H9 (cell line): ENCODE measurements at regions not wholly inside any gene's neighbourhood (a gene's known extent, or its start where the extent isn't known, plus 50 kb on each side); places are given as distances from the start of the nearest gene placed in this dataset.

ENCODE experiments used
- DNase-seq: peaks from one replicate; pipeline ENCODE4 v3.0.0-alpha.2; 2017
- H2AFZ ChIP-seq: one replicate; pipeline ENCODE4 v1.6.1; 2013; ENCODE audit warnings: mild to moderate bottlenecking, low read length, control low read depth, moderate library complexity
- H2AK5ac ChIP-seq: 2 replicates; pipeline ENCODE4 v1.6.1; 2013; ENCODE audit warnings: low read length, control low read depth, mixed read lengths; ENCODE audit not compliant: insufficient read length
- H2BK120ac ChIP-seq: one replicate; pipeline ENCODE4 v1.6.1; 2013; ENCODE audit warnings: low read depth, mild to moderate bottlenecking, low read length, control low read depth, inconsistent platforms; ENCODE audit not compliant: poor library complexity, severe bottlenecking
- H2BK12ac ChIP-seq: 2 replicates; pipeline ENCODE4 v1.6.1; 2013; ENCODE audit warnings: low read length, control low read depth, mixed read lengths, low read depth; ENCODE audit not compliant: insufficient read length
- H2BK15ac ChIP-seq: 2 replicates; pipeline ENCODE4 v1.6.1; 2013; ENCODE audit warnings: low read depth, low read length, control low read depth
- H2BK20ac ChIP-seq: one replicate; pipeline ENCODE4 v1.6.1; 2013; ENCODE audit warnings: low read depth, mild to moderate bottlenecking, low read length, control low read depth, inconsistent platforms; ENCODE audit not compliant: poor library complexity, severe bottlenecking
- H2BK5ac ChIP-seq: 2 replicates; pipeline ENCODE4 v1.6.1; 2013; ENCODE audit warnings: low read length, control low read depth, mixed read lengths; ENCODE audit not compliant: insufficient read length
- H3K14ac ChIP-seq: 2 replicates; pipeline ENCODE4 v1.6.1; 2013; ENCODE audit warnings: low read length, control low read depth; ENCODE audit not compliant: insufficient read depth
- H3K18ac ChIP-seq: 2 replicates; pipeline ENCODE4 v1.6.1; 2013; ENCODE audit warnings: low read depth, mild to moderate bottlenecking, mixed read lengths, low read length, control low read depth; ENCODE audit not compliant: insufficient read length
- H3K23ac ChIP-seq: 2 replicates; pipeline ENCODE4 v1.6.1; 2013; ENCODE audit warnings: low read length, control low read depth, mixed read lengths, low read depth; ENCODE audit not compliant: insufficient read length
- H3K23me2 ChIP-seq: 2 replicates; pipeline ENCODE4 v1.6.1; 2013; ENCODE audit warnings: low read depth, mild to moderate bottlenecking, mixed read lengths, low read length, control low read depth; ENCODE audit not compliant: insufficient read length, poor library complexity, severe bottlenecking
- H3K27ac ChIP-seq: 2 replicates; pipeline ENCODE4 v1.5.1; 2013; ENCODE audit warnings: low read length, control low read depth, mixed read lengths, low read depth; ENCODE audit not compliant: insufficient read length
- H3K27me3 ChIP-seq: 2 replicates; pipeline ENCODE4 v1.6.1; 2013; ENCODE audit warnings: low read length, control low read depth, inconsistent platforms; ENCODE audit not compliant: insufficient read depth
- H3K4ac ChIP-seq: 2 replicates; pipeline ENCODE4 v1.6.1; 2013; ENCODE audit warnings: low read depth, mild to moderate bottlenecking, control low read depth, inconsistent platforms, low read length, moderate library complexity
- H3K4me1 ChIP-seq: 2 replicates; pipeline ENCODE4 v1.6.1; 2013; ENCODE audit warnings: low read length, control low read depth, inconsistent platforms; ENCODE audit not compliant: insufficient read depth
- H3K4me2 ChIP-seq: 2 replicates; pipeline ENCODE4 v1.6.1; 2013; ENCODE audit warnings: low read length, control low read depth, mixed read lengths; ENCODE audit not compliant: insufficient read length, insufficient read depth
- H3K56ac ChIP-seq: 2 replicates; pipeline ENCODE4 v1.6.1; 2013; ENCODE audit warnings: low read depth, mild to moderate bottlenecking, mixed read lengths, low read length, control low read depth; ENCODE audit not compliant: insufficient read length
- H3K79me1 ChIP-seq: 2 replicates; pipeline ENCODE4 v1.6.1; 2013; ENCODE audit warnings: low read depth, mild to moderate bottlenecking, moderate library complexity, low read length, control low read depth, inconsistent platforms; ENCODE audit not compliant: insufficient read depth, poor library complexity, severe bottlenecking
- H3K79me2 ChIP-seq: 2 replicates; pipeline ENCODE4 v1.6.1; 2013; ENCODE audit warnings: low read length, control low read depth, inconsistent platforms; ENCODE audit not compliant: insufficient read depth
- H3K9ac ChIP-seq: 2 replicates; pipeline ENCODE4 v1.6.1; 2013; ENCODE audit warnings: low read length, control low read depth, mixed read lengths; ENCODE audit not compliant: insufficient read length; ENCODE audit errors: extremely low read depth
- H3K9me3 ChIP-seq: one replicate; pipeline ENCODE4 v1.6.1; 2013; ENCODE audit warnings: low read depth, low read length, inconsistent platforms; ENCODE audit not compliant: control insufficient read depth
- H3T11ph ChIP-seq: one replicate; pipeline ENCODE4 v1.6.1; 2013; ENCODE audit warnings: mild to moderate bottlenecking, low read length, control low read depth, inconsistent platforms
- H4K20me1 ChIP-seq: one replicate; pipeline ENCODE4 v1.6.1; 2013; ENCODE audit not compliant: control insufficient read depth, insufficient read length, insufficient read depth
- H4K5ac ChIP-seq: 2 replicates; pipeline ENCODE4 v1.6.1; 2013; ENCODE audit warnings: low read depth, mild to moderate bottlenecking, mixed read lengths, low read length, control low read depth; ENCODE audit not compliant: insufficient read length
- H4K8ac ChIP-seq: replicated peaks from 2 replicates; pipeline ENCODE4 v1.6.1; 2013; ENCODE audit warnings: low read length, control low read depth, mixed read lengths, low read depth; ENCODE audit not compliant: insufficient read length
- H4K91ac ChIP-seq: 2 replicates; pipeline ENCODE4 v1.6.1; 2013; ENCODE audit warnings: low read depth, mild to moderate bottlenecking, moderate library complexity, mixed read lengths, low read length, control low read depth; ENCODE audit not compliant: insufficient read length
- H3K27ac Mint-ChIP-seq, 3 experiments: 2 replicates in 2 of 3; 3 replicates in 1 of 3; pipeline ENCODE4 v1.8.0; 2020 to 2021; ENCODE audit warnings: mixed read lengths in 3 of 3, mild to moderate bottlenecking in 1 of 3, moderate library complexity in 1 of 3
- H3K27me3 Mint-ChIP-seq: 2 replicates; pipeline ENCODE4 v1.8.0; 2021; ENCODE audit warnings: low read depth, mild to moderate bottlenecking, moderate library complexity, mixed read lengths
- H3K36me3 Mint-ChIP-seq, 3 experiments: 2 replicates in 2 of 3; 3 replicates in 1 of 3; pipeline ENCODE4 v1.8.0; 2020 to 2021; ENCODE audit warnings: low read depth in 3 of 3, mixed read lengths in 3 of 3; ENCODE audit not compliant: insufficient read depth in 1 of 3
- H3K4me1 Mint-ChIP-seq, 2 experiments: 2 replicates each; pipeline ENCODE4 v1.8.0; 2020; ENCODE audit warnings: mixed read lengths in 2 of 2
- H3K4me3 Mint-ChIP-seq, 2 experiments: 2 replicates in 1 of 2; 3 replicates in 1 of 2; pipeline ENCODE4 v1.8.0; 2020 to 2021; ENCODE audit warnings: mild to moderate bottlenecking in 2 of 2, mixed read lengths in 2 of 2, moderate library complexity in 1 of 2
- H3K9me3 Mint-ChIP-seq, 2 experiments: 2 replicates in 1 of 2; 3 replicates in 1 of 2; pipeline ENCODE4 v1.8.0; 2020; ENCODE audit warnings: mild to moderate bottlenecking in 2 of 2, mixed read lengths in 2 of 2, moderate library complexity in 1 of 2
- WGBS: extraction: QIAGEN DNeasy Blood & Tissue Kit; methylation state at CpG from one replicate; pipeline ENCODE4 v1.1.7; 2013; ENCODE audit warnings: missing lambda C conversion rate, low lambda C conversion rate, mixed read lengths; ENCODE audit not compliant: insufficient read length; ENCODE audit errors: extremely low coverage; 5-methylcytosine and 5-hydroxymethylcytosine counted together
- TF ChIP-seq, protein P1 (sequence below): fragments of 200-600 bp; sonication (generic); conservative IDR thresholded peaks from 3 replicates; pipeline ENCODE4 v1.8.0; 2021; ENCODE audit warnings: antibody characterized with exemption, mild to moderate bottlenecking

- Histone ChIP-seq H3K9me3 (no peaks in the 10 kb centered on the region), H3K4ac (no peak overlapping the region), H3K4me2 (no peak overlapping the region), H3T11ph (no peak overlapping the region), H3K23ac (no peak overlapping the region), H3K27ac (no peak overlapping the region), H2BK120ac (no peak overlapping the region), H3K18ac (no peak overlapping the region), H2BK20ac (no peak overlapping the region), H2BK5ac (no peak overlapping the region), H3K23me2 (no peaks in the 10 kb centered on the region), H2BK12ac (no peak overlapping the region), H3K14ac (no peak overlapping the region), H4K5ac (no peak overlapping the region), H3K56ac (no peak overlapping the region), H3K27me3 (no peaks in the 10 kb centered on the region), H2BK15ac (no peak overlapping the region), H4K8ac (no peak overlapping the region), H3K4me1 (no peaks in the 10 kb centered on the region; the same call in 1 of the 2 replicates), H4K20me1 (no peaks in the 10 kb centered on the region), H3K9ac (no peak overlapping the region), H2AFZ (no peak overlapping the region), H4K91ac (no peak overlapping the region), H2AK5ac (no peak overlapping the region), H3K79me2 (no peaks in the 10 kb centered on the region), H3K79me1 (no peaks in the 10 kb centered on the region)
- TF ChIP-seq, protein P1, sequence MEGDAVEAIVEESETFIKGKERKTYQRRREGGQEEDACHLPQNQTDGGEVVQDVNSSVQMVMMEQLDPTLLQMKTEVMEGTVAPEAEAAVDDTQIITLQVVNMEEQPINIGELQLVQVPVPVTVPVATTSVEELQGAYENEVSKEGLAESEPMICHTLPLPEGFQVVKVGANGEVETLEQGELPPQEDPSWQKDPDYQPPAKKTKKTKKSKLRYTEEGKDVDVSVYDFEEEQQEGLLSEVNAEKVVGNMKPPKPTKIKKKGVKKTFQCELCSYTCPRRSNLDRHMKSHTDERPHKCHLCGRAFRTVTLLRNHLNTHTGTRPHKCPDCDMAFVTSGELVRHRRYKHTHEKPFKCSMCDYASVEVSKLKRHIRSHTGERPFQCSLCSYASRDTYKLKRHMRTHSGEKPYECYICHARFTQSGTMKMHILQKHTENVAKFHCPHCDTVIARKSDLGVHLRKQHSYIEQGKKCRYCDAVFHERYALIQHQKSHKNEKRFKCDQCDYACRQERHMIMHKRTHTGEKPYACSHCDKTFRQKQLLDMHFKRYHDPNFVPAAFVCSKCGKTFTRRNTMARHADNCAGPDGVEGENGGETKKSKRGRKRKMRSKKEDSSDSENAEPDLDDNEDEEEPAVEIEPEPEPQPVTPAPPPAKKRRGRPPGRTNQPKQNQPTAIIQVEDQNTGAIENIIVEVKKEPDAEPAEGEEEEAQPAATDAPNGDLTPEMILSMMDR, result no peak
- no peaks in the 10 kb centered on the region; a peak in 1 of 5 replicates for H3K9me3 Mint-ChIP-seq
- no peak overlapping the region for H3K27ac Mint-ChIP-seq
- H3K4me3 Mint-ChIP-seq, result no peak overlapping the region
- no peaks in the 10 kb centered on the region; a peak in 1 of 7 replicates for H3K36me3 Mint-ChIP-seq
- no CpG with 5 or more reads among the region's 2 CpGs for WGBS
- H3K4me1 Mint-ChIP-seq, result peaks cover 7 to 8% of the 10 kb centered on the region in 2 experiments
- DNase-seq, result no peak
- H3K27me3 Mint-ChIP-seq, result no peaks in the 10 kb centered on the region
These were observed 811.3 kb upstream of the ADGRL2 start for GRCh38 chr1:80989455-80989854.
